ENCODE measurements at regions not wholly inside any gene's neighbourhood (a gene's known extent, or its start where the extent isn't known, plus 50 kb on each side); places are given as distances from the start of the nearest gene placed in this dataset.

DNA sequence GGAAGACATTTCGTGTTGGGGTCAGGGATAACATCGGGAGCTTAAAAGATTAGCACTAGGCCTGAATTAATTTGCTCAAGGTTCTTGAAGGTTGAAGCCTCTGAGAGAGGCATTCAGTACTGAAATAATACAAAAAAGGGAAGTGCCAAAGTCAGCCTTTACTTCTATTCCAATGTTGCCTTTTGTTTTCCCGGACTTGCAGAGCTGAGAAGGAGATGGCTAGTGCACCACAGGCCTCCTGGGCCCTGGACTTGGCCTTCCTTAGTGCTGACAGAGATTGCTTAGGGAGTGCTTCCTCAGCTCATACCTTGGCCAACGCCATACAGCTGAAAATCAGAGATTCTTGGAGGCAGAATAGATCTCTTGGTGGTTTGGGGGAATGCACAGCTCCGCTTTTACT, 333.6 kb upstream of the TBL1XR1 start:
- no peak for DNase-seq (ENCODE audit: low spot score)

DNA sequence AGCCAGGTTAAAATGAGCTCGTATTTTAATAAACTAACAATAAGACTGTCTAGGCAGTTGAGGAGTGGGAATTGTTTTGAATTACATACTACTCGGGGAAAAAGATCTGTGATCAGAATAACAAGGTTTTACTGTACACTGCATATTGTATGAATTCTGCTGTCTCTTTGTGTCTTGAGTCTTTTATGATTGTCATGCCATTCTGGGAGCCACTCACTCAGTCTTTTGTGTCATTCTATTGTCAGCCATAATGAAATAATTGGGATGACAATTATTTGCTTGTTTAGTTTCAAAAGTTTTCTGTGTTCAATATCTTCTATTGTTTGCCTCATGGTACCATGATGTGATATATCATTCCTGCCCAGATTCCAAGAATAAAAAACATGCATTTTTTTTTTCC, 339.6 kb upstream of the TBL1XR1 start:
- no peak for DNase-seq (ENCODE audit: low spot score)

DNA sequence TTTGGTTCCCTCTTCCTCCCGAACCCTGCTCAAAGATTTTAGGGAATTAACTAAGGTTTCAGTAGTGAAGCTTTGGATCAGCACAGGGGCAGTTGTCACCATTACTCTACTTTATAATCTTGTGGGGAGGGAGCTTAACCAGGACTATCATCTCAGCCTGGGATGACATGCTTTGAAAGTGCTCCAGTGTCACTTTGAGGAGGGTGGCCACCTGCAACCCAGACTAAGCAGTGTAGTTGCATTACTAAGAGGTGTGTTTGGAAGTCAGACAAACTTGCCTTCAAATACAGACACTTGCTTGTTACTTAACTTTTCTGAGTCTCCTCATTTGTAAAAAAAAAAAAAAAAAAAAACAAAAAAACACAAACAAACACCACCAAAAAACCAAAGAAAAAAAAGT, 340.3 kb upstream of the TBL1XR1 start:
- no peak for DNase-seq (ENCODE audit: low spot score)

DNA sequence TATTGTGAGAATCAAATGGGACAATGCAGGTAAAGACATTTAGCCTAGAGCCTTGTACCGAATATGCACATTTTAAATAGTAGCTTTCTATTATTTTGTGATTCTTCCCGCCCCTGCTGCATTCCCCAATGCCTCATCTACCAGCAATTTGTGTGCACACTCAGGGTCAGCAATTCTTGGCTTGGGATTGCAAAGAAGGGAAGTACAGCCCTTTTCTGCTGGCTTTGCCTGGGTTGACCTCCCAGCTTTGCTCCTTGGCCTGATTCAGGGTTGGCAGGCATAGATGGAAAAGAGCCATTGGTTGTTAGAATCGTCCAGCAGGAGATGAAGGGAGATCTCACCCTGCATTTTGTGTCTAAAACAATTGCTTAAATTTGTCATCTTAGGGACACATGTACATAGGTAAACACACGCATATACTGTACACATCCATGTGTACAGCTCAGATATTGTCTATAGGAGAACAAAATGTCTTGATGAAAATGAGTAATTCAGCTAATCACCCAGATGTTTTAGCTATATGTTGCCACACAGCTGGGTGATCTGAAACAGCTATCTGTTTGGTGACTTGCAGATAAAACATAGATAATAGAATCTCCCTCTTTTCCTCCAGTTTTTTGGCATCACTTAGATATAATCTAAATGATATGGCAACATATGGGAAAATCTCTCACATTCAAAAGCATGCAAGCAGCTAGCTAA, 340.9 kb upstream of the TBL1XR1 start:
- no peak for DNase-seq (ENCODE audit: low spot score)

DNA sequence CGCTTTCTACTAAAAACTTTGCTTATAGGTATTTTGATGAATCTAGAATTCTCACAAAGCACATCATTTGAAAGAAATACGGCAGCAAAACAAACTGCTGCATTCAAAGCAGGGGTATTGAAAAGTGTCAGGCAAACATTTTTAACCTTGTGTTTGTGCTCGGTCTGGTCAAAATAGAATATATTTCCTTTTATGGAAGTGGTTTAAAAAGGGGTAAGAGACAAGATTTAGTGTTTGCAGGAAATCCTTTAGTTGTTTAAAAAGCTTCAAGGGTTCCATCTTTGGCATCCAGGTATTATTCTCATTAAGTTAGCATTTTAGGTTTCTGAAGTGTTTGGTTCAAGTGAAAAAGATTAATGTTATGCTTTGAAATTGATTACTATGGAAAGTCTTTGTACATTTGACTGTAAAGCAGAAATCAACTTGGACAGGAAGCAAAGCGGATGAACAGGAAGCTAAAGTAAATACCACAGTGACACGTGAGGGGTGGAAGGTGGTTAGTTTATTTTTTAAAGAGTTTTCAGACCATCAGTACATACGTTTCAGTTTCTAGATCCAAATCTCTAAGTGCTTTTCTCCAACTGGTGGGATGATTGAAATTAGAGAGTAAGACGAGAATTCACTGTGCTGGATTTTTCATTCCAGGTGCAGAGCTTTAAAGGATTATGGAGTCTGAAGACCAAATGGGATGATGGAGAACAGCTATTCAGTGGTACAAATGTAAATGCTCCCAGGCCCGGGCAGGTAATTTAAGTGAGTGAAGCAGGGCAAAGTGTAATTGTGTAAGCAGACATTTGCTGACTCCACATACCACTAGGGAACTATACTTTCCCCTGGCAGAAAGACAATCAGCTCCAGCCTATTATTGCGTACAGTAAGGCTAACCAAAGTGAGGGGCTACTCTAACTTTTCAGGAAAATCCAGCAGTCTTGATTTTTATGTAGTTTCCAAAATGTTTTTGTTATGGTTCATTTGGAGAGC, 341.8 kb upstream of the TBL1XR1 start:
- DNase-seq (ENCODE audit: low spot score), result no peak

DNA sequence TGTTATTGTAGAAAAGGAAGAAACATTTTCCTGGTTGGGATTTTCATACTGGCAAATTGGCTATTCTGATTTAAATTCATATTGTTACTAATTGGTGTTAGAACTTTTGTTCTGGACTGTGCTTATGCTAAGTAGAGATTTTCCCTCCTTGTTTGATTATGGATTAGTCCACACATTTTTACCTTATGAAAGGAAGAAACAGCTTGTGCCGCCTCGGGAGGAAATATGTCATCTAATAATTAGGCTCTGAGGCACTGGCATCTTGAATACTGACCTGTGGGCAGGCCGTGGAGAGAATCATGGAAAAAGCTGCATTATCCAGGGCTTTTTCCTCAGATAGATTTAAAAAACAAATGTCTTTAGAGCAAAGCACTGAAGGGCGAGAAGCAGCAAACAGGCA, 344.3 kb upstream of the TBL1XR1 start:
- no peak for DNase-seq (ENCODE audit: low spot score)

DNA sequence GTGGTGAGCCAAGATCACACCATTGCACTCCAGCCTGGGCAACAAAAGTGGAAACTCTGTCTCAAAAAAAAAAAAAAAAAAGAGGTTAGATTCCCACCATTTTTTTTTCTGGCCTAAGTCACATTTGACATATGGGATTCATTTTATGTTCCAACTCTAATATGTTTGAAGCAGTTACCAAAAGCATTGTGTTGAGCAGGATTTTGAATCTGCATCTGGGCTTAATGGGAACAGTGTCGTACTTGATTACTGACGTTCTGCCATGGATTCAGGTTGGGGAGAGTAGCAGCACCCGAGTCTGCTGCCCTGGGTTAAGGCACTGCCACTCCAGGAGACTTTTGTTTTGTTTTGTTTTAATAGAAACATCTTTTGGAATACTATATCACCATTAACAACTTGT, 348.7 kb upstream of the TBL1XR1 start:
- no peak for DNase-seq (ENCODE audit: low spot score)

DNA sequence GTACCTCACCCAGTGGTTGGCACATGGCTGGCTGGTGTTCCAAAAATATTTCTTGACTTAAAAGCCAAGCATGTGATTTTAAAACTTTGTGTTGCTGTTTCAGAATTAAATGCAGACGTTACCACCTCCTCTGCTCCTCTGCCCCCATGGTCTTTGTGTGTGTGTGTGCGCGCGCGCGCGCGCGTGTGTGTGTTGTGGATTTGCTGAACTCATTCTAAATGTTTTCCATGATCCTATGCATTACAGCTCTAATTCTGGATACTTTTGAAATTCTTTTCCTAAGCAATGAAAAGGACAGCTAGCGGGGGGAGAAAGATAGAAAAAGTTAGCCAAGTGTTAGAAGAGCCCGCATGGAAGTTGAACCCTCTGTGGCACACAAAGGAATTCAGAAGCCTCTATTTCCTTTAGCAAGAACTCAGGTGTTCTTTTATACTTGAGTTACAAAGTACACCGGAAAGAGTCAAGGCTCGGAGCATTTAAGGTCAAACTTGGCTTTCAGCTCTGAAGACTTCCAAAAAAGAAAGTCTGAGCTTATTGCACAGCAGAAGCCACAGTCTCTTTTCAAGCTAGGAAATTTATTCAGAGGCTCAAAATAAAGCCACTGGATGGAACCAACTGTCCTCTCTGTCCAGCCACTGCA, 350.5 kb upstream of the TBL1XR1 start:
- no peak for DNase-seq (ENCODE audit: low spot score)

DNA sequence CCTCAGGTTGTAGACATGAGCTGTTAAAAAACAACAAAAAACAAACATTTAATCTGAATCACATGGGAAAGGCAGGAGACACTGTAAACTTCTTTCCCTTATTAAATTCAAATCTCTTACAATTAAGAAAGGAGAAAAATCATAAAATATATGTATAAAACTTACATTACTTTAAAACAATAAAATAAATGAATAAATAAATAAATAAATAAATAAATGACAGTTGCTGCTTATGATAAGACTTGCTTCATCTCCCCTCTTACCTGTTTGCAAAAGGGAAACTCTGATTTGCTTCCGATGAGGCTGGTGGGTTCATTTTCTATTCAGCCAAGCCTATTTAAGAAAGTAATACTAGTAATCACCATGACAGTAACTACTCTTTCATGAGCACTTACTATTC, 353.4 kb upstream of the TBL1XR1 start:
- no peak for DNase-seq (ENCODE audit: low spot score)

DNA sequence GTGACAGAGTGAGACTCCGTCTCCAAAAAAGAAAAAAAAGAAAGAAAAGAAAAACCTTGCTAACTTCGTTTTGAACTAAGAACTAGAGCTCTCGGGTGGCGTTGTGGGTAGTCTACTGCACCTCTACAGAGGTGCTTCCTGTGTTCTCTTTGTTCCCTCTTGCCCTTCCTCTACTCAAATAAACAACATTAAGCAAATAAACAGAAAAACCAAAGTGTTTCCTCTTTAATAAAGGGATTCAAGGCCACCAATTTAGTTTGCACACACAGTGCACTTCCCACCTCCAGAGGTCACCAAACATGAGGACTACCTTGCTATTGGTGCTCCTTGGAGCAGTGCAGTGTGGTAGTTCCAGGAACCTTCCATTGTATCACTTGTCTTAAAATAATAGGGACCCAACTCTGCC, 354.2 kb upstream of the TBL1XR1 start:
- no peak for DNase-seq (ENCODE audit: low spot score)

DNA sequence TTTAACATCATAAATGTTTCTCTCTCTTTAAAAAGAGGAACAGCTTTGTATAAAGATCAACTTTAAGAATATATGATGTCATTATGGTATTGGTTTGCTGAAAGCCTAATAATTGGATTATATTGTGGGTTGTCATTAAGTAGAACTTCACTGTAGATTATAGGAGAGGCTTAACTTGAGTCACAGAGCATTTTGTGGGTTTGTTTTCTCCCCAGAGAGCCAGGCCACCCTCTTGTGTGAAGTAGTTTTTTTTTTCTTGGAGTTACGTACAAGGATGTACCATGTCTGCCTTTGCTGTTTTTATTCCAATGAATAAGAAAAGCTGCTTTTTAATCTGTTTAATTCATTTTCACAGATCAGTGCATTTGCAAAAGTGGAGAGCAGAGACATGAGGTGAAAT, 354.8 kb upstream of the TBL1XR1 start:
- no peak for DNase-seq (ENCODE audit: low spot score)

DNA sequence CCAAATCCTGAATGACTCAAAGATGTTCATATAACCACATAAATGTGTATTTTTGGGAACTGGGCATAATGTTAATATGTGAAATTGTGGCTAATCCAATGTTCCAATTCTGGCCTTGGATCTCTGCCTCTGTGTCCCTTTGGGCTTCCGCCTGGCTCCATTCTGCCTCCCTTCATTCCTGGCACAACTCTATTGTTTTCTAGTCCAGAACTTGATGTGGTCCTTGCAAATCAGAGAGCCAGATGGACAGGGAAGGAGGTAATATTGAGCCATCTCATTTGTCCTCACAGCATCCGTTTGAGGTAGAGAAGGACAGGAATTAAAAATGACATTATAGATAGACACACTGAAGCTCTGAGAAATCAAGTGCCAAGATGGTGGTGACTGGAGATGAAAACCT, 355.7 kb upstream of the TBL1XR1 start:
- DNase-seq (ENCODE audit: low spot score), result no peak

DNA sequence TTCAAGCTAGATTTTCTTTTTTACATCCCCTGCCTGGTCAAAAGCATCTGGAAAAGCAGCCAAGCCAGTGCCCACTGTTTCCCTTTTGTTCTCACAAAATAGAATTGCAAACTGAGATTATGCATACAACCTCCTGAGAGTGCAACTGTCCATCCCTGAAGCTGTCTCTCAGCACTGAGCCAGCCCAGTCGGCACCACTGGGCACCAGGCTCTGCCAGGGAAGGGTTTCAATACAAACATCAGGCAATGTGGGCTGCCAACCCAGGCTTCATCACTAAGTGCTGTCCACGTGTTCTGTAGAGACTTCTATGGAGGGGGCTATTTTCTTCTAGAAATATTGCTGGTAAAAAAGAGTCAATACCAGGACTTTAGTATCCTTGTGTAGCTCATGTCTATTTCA, 356.3 kb upstream of the TBL1XR1 start:
- DNase-seq (ENCODE audit: low spot score), result no peak

DNA sequence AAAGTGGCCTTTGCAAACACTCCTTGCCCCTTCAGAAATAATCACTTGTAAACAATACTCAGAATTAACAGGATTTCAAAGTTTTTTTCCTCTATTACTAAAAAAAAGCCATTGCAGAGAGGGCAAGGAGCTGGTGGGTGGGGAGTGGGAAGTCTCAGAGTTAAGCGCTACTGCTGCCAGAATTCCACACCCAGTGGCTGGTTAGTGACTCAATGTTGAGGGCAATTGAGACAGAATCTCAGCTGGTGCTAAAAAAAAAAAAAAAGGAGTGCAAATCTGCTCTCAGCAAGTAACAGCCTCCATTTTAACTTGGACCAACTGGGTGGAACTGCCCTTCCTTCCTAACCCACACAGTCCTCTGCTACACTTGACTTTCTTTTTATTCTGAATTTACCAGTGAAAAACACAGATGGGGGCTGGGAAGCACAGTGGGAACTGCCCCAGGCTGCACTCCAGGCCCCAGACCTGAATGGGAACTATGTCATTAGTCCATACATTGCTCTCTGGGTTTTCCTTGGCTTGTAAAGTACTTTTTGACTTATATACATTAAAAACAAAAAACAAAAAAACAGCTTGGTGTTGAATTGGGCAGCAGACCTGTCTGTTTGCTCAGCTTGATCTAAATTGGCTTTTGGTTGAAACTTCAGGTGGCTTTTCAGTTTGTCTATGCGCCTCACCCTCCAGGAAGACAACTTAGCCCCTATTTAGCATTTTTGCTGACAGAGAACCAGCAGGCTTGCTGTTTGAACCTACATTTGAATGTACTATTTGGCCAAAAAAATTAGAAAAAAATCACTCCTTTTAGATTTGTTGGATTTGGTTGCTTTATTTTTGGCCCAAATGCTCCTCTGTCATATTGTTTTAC, 357.8 kb upstream of the TBL1XR1 start:
- peak; percentile 60 for DNase-seq (ENCODE audit: low spot score)

DNA sequence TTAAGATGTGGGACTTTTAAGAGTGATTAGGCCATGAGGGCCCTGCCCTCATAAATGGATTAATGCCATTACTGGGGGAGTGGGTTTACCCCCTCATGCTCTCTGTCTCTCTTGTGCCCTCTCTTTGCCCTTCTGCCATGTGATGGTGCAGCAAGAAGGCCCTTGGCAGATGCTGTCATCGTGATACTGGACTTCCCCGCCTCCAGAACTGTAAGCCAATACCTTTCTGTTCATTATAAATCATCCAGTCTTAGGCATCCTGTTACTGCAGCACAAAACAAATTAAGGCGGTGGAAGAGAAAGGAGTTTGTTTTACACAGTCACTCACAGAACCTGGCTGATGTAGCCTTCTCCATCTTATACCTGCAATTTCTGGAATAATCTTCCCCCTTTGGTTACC, 360.3 kb upstream of the TBL1XR1 start:
- DNase-seq (ENCODE audit: low spot score), result no peak

DNA sequence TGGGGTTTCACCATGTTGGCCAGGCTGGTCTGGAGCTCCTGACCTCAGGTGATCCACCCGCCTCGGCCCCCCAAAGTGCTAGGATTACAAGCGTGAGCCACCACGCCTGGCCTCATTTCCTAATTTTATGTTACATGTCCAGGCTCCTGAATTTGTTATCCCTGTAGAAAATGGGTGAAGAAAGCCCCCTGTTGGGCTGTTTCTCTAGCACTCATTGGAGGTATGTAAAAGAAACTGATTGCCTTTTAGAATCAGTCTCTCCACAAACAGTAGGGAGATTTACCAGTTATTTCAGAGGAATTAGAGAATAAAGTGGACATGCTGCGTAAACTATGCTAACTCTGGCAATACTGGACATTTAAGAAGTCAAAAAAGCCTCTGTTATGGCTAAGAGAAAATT, 364.1 kb upstream of the TBL1XR1 start:
- no peak for DNase-seq (ENCODE audit: low spot score)

DNA sequence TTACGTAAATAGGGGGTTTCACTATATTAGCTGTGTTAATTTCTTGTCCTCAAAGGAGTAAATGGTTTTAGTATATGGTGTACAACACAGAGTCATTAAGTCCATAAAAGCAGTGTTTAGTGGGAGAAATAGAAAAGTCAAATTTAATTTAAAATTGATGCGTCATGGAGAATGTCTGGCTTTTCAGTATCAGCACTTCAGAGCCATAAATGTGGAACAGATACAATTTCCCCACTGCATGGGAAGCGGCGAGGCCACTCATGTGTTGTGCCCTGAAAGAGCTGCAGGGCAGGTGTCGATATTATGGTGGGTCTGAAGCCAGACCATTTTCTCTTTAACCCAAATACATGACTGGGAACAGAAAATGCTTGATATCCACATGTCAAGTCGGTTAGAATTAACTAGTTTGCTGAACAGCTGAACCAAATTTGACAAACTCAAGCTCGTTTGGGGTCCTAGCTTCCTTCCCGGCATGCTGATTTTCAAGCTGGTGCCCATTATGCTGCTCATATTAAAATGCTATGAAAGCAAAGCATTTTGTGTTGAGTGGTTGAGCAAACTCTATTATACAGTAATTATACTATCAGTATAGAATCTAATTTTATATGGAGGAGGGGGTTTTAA, 364.6 kb upstream of the TBL1XR1 start:
- DNase-seq (ENCODE audit: low spot score), result no peak

DNA sequence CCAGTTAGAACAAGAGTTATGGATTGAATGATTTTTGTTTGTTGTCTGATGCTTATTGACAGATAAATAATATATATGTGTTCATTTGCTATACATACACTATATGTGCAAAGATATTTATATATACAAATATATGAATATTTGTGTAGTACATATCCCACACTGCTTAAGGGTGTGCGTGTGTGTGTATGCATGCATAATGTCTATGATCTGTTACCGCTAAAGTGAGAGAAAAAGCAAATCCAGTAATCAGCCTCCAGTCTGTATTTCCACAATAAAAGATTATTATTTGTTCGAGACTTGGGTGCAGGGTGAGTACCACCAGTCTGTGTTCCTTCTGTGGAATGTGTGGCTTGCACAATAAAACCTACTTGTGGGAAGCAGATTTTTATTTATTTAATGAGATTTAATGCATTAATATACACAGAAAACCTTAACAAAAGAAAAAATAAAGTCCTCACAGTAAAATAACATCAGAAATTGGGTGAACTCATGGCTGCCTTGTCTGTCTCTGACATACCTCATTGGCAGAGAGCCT, 366.0 kb upstream of the TBL1XR1 start:
- no peak for DNase-seq (ENCODE audit: low spot score)

DNA sequence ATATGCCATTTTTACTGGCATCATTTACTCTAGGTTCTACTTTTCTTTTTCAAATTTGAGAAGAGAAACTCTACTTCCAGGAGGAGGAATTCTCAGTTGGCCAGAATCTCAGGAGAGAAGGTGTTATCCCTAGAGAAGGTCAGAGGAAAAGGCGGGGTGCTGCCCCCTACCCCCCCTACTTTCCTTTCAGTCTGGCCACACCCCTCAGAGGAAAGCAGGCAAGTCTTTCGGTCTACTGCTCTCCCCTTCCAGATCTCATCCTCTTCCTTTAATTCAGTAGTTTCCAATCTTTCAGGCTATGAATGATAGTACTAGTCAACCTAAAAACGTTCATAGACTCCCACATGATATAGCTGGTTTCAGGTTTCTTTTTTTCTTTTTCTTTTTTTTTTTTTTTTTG, 366.5 kb upstream of the TBL1XR1 start:
- no peak for DNase-seq (ENCODE audit: low spot score)

DNA sequence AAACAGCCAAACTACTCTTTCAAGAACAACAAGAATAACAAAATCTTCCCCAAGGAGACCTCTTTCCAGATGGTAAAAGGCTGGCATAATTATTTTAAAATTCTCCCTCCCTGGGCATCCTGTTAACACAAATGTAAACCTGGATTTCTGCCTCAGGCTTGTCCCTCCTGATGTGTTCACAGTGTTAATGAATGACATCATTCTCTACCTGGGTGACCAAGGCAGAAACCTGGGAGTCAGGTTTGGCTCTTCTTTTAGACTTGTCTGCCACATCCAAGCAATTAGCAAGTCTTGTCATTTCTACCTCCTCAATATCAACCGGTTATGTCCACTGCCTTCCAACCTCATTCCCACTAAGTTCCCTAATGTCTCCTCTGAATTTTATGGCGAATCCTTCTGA, 368.7 kb upstream of the TBL1XR1 start:
- DNase-seq (ENCODE audit: low spot score), result no peak

DNA sequence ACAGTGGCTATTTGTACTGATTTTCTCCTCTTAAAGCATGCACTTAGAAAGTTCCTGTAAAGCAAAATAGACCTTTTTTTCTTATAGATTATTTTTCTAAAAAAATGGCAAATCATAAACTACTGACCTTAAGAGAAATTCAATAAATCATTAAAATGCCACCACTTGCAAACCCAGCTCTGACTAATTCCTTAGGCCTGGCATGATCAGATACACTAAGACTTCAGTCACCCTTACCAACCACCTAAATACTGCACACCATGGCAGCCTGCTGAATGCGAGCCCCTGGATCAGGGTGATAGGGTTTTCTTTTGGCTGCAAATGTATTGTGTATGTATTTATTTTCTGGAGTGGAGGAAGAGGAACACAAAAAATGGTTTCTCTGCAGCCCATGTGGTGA, 370.6 kb upstream of the TBL1XR1 start:
- DNase-seq (ENCODE audit: low spot score), result peak; percentile 21

Data from A172 (cell line).